ENCODE measurements at regions not wholly inside any gene's neighbourhood (a gene's known extent, or its start where the extent isn't known, plus 50 kb on each side); places are given as distances from the start of the nearest gene placed in this dataset.
A peak's percentile ranks its signal among the peaks of the same experiment; 100 is the strongest.

- H3K27ac ChIP-seq (ENCODE audit: low read depth, low read length), result no peak overlapping the region
- no peaks in the 10 kb centered on the region for H3K27me3 ChIP-seq (ENCODE audit: control insufficient read depth in 3 of 3, insufficient read depth in 3 of 3, low read length in 3 of 3)
- no peak overlapping the region for H3K9ac ChIP-seq (ENCODE audit: low read depth in 1 of 3, low read length in 3 of 3)
- no peaks in the 10 kb centered on the region for H3K36me3 ChIP-seq (ENCODE audit: control insufficient read depth in 3 of 3, insufficient read depth in 3 of 3, low read length in 3 of 3)
- H3K4me3 ChIP-seq (ENCODE audit: low read length in 3 of 3), result no peak overlapping the region
- no peaks in the 10 kb centered on the region for H3K9me3 ChIP-seq (ENCODE audit: control insufficient read depth in 3 of 3, low read length in 3 of 3)
- no peaks in the 10 kb centered on the region for H3K4me1 ChIP-seq (ENCODE audit: control insufficient read depth in 3 of 3, insufficient read depth in 3 of 3, low read length in 3 of 3)
Observed at GRCh38 chr3:103653996-103654395, 1219.2 kb downstream of the ZPLD1 start.

GRCh38 chr3:103657756-103658155 lies 1222.9 kb downstream of the ZPLD1 start:
- Histone ChIP-seq H3K36me3 (ENCODE audit: control insufficient read depth in 3 of 3, insufficient read depth in 3 of 3, low read length in 3 of 3) (no peaks in the 10 kb centered on the region), H3K27me3 (ENCODE audit: control insufficient read depth in 3 of 3, insufficient read depth in 3 of 3, low read length in 3 of 3) (no peaks in the 10 kb centered on the region), H3K9me3 (ENCODE audit: control insufficient read depth in 3 of 3, low read length in 3 of 3) (no peaks in the 10 kb centered on the region), H3K9ac (ENCODE audit: low read depth in 1 of 3, low read length in 3 of 3) (peak overlapping the region in 1 of 3 donors; percentile 16), H3K4me3 (ENCODE audit: low read length in 3 of 3) (no peak overlapping the region), H3K27ac (ENCODE audit: low read depth, low read length) (no peak overlapping the region), H3K4me1 (ENCODE audit: control insufficient read depth in 3 of 3, insufficient read depth in 3 of 3, low read length in 3 of 3) (no peaks in the 10 kb centered on the region)

DNA sequence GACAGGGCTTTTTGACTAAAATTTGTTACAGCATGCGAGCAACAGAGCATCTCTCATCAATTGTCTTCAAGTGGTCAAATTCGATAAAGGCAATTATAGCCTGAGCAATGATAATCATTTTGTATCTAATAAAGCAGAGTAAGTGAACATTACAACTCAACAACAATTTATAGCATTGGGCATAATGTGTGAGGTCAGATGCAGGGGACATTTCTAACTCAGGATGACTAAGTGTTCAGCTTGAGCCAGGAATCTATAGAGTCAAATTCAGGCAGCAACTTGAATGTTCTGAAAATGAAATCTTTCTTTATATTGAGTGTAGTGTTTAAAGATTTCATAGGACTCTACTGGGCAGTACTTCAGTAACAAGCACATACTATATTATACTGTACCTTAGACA lies 1226.0 kb downstream of the ZPLD1 start:
- Histone ChIP-seq H3K9me3 (ENCODE audit: control insufficient read depth in 3 of 3, low read length in 3 of 3) (no peaks in the 10 kb centered on the region), H3K9ac (ENCODE audit: low read depth in 1 of 3, low read length in 3 of 3) (no peak overlapping the region), H3K27me3 (ENCODE audit: control insufficient read depth in 3 of 3, insufficient read depth in 3 of 3, low read length in 3 of 3) (no peaks in the 10 kb centered on the region), H3K36me3 (ENCODE audit: control insufficient read depth in 3 of 3, insufficient read depth in 3 of 3, low read length in 3 of 3) (no peaks in the 10 kb centered on the region), H3K4me1 (ENCODE audit: control insufficient read depth in 3 of 3, insufficient read depth in 3 of 3, low read length in 3 of 3) (no peaks in the 10 kb centered on the region), H3K4me3 (ENCODE audit: low read length in 3 of 3) (no peak overlapping the region), H3K27ac (ENCODE audit: low read depth, low read length) (no peak overlapping the region)

DNA sequence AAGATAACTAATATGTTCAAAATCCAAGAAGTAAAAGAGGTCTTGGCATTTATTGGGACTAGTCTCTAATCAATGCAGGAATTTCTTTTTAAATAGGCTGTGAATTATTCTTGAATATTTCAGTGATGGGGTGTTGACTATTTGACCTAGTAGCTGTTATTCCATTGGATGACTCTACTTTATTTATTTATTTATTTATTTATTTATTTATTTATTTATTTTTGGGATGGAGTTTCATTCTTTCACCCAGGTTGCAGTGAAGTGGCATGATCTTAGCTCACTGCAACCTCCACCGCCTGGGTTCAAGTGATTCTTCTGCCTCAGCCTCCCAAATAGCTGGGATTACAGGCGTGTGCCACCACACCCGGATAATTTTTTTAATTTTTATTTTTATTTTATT lies 1227.8 kb downstream of the ZPLD1 start:
- Histone ChIP-seq H3K4me1 (ENCODE audit: control insufficient read depth in 3 of 3, insufficient read depth in 3 of 3, low read length in 3 of 3) (no peaks in the 10 kb centered on the region), H3K9me3 (ENCODE audit: control insufficient read depth in 3 of 3, low read length in 3 of 3) (no peaks in the 10 kb centered on the region), H3K36me3 (ENCODE audit: control insufficient read depth in 3 of 3, insufficient read depth in 3 of 3, low read length in 3 of 3) (no peaks in the 10 kb centered on the region), H3K9ac (ENCODE audit: low read depth in 1 of 3, low read length in 3 of 3) (no peak overlapping the region), H3K27ac (ENCODE audit: low read depth, low read length) (no peak overlapping the region), H3K27me3 (ENCODE audit: control insufficient read depth in 3 of 3, insufficient read depth in 3 of 3, low read length in 3 of 3) (no peaks in the 10 kb centered on the region), H3K4me3 (ENCODE audit: low read length in 3 of 3) (no peak overlapping the region)

GRCh38 chr3:103672346-103672745 lies 1237.5 kb downstream of the ZPLD1 start:
- Histone ChIP-seq H3K9me3 (ENCODE audit: control insufficient read depth in 3 of 3, low read length in 3 of 3) (no peaks in the 10 kb centered on the region), H3K27ac (ENCODE audit: low read depth, low read length) (no peak overlapping the region), H3K4me3 (ENCODE audit: low read length in 3 of 3) (no peak overlapping the region), H3K9ac (ENCODE audit: low read depth in 1 of 3, low read length in 3 of 3) (no peak overlapping the region), H3K27me3 (ENCODE audit: control insufficient read depth in 3 of 3, insufficient read depth in 3 of 3, low read length in 3 of 3) (no peaks in the 10 kb centered on the region), H3K36me3 (ENCODE audit: control insufficient read depth in 3 of 3, insufficient read depth in 3 of 3, low read length in 3 of 3) (no peaks in the 10 kb centered on the region), H3K4me1 (ENCODE audit: control insufficient read depth in 3 of 3, insufficient read depth in 3 of 3, low read length in 3 of 3) (no peaks in the 10 kb centered on the region)

- Histone ChIP-seq H3K36me3 (ENCODE audit: control insufficient read depth in 3 of 3, insufficient read depth in 3 of 3, low read length in 3 of 3) (no peaks in the 10 kb centered on the region), H3K9ac (ENCODE audit: low read depth in 1 of 3, low read length in 3 of 3) (no peak overlapping the region), H3K27ac (ENCODE audit: low read depth, low read length) (no peak overlapping the region), H3K4me3 (ENCODE audit: low read length in 3 of 3) (no peak overlapping the region), H3K4me1 (ENCODE audit: control insufficient read depth in 3 of 3, insufficient read depth in 3 of 3, low read length in 3 of 3) (no peaks in the 10 kb centered on the region), H3K9me3 (ENCODE audit: control insufficient read depth in 3 of 3, low read length in 3 of 3) (no peaks in the 10 kb centered on the region), H3K27me3 (ENCODE audit: control insufficient read depth in 3 of 3, insufficient read depth in 3 of 3, low read length in 3 of 3) (no peaks in the 10 kb centered on the region)
Observed at GRCh38 chr3:103684904-103685303, 1250.1 kb downstream of the ZPLD1 start.

- no peaks in the 10 kb centered on the region for H3K36me3 ChIP-seq (ENCODE audit: control insufficient read depth in 3 of 3, insufficient read depth in 3 of 3, low read length in 3 of 3)
- H3K27ac ChIP-seq (ENCODE audit: low read depth, low read length), result no peak overlapping the region
- H3K9me3 ChIP-seq (ENCODE audit: control insufficient read depth in 3 of 3, low read length in 3 of 3), result no peaks in the 10 kb centered on the region
- H3K4me3 ChIP-seq (ENCODE audit: low read length in 3 of 3), result no peak overlapping the region
- H3K9ac ChIP-seq (ENCODE audit: low read depth in 1 of 3, low read length in 3 of 3), result no peak overlapping the region
- H3K27me3 ChIP-seq (ENCODE audit: control insufficient read depth in 3 of 3, insufficient read depth in 3 of 3, low read length in 3 of 3), result no peaks in the 10 kb centered on the region
- H3K4me1 ChIP-seq (ENCODE audit: control insufficient read depth in 3 of 3, insufficient read depth in 3 of 3, low read length in 3 of 3), result no peaks in the 10 kb centered on the region
Observed at GRCh38 chr3:103685939-103686338, 1251.1 kb downstream of the ZPLD1 start.

DNA sequence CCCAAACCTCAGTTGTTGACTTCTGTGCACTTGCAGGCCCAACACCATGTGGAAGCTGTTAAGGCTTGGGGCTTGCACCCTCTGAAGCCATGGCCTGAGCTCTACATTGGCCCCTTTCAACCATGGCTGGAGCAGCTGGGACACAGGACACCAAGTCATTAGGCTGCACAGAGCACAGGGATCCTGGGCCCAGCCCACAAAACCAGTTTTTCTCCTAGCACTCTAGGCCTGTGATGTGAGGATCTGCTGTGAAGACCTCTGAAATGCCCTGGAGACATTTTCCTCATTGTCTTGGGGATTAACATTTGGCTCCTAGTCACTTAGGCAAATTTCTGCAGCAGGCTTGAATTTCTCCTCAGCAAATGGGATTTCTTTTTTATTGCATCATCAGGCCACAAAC lies 1255.7 kb downstream of the ZPLD1 start:
- Histone ChIP-seq H3K9me3 (ENCODE audit: control insufficient read depth in 3 of 3, low read length in 3 of 3) (no peaks in the 10 kb centered on the region), H3K4me3 (ENCODE audit: low read length in 3 of 3) (no peak overlapping the region), H3K9ac (ENCODE audit: low read depth in 1 of 3, low read length in 3 of 3) (no peak overlapping the region), H3K27me3 (ENCODE audit: control insufficient read depth in 3 of 3, insufficient read depth in 3 of 3, low read length in 3 of 3) (no peaks in the 10 kb centered on the region), H3K4me1 (ENCODE audit: control insufficient read depth in 3 of 3, insufficient read depth in 3 of 3, low read length in 3 of 3) (no peaks in the 10 kb centered on the region), H3K36me3 (ENCODE audit: control insufficient read depth in 3 of 3, insufficient read depth in 3 of 3, low read length in 3 of 3) (no peaks in the 10 kb centered on the region), H3K27ac (ENCODE audit: low read depth, low read length) (no peak overlapping the region)

GRCh38 chr3:103693831-103694230 lies 1259.0 kb downstream of the ZPLD1 start:
- Histone ChIP-seq H3K9me3 (ENCODE audit: control insufficient read depth in 3 of 3, low read length in 3 of 3) (no peaks in the 10 kb centered on the region), H3K4me1 (ENCODE audit: control insufficient read depth in 3 of 3, insufficient read depth in 3 of 3, low read length in 3 of 3) (no peaks in the 10 kb centered on the region), H3K27me3 (ENCODE audit: control insufficient read depth in 3 of 3, insufficient read depth in 3 of 3, low read length in 3 of 3) (no peaks in the 10 kb centered on the region), H3K36me3 (ENCODE audit: control insufficient read depth in 3 of 3, insufficient read depth in 3 of 3, low read length in 3 of 3) (no peaks in the 10 kb centered on the region), H3K9ac (ENCODE audit: low read depth in 1 of 3, low read length in 3 of 3) (no peak overlapping the region), H3K27ac (ENCODE audit: low read depth, low read length) (no peak overlapping the region), H3K4me3 (ENCODE audit: low read length in 3 of 3) (no peak overlapping the region)

DNA sequence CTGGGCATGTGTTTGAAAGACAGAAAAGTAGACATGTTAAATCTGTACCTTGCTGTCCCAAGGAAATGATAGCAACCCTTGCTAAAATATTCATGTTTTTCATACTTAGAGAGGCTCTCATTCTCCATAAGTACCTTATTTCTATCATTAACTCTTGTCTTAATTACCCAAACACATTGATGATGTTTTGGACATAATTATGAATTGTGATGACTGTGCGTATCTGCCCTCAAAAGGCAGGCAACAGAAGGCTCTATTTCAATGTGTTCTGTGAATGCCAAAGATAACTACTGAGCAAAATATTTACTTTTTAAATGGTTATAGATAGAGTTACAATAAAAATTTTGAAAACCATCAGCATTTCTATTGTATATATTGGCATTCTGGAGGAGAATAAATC lies 1263.8 kb downstream of the ZPLD1 start:
- Histone ChIP-seq H3K4me3 (ENCODE audit: low read length in 3 of 3) (no peak overlapping the region), H3K9ac (ENCODE audit: low read depth in 1 of 3, low read length in 3 of 3) (no peak overlapping the region), H3K27ac (ENCODE audit: low read depth, low read length) (no peak overlapping the region), H3K27me3 (ENCODE audit: control insufficient read depth in 3 of 3, insufficient read depth in 3 of 3, low read length in 3 of 3) (no peaks in the 10 kb centered on the region), H3K4me1 (ENCODE audit: control insufficient read depth in 3 of 3, insufficient read depth in 3 of 3, low read length in 3 of 3) (no peaks in the 10 kb centered on the region), H3K36me3 (ENCODE audit: control insufficient read depth in 3 of 3, insufficient read depth in 3 of 3, low read length in 3 of 3) (no peaks in the 10 kb centered on the region), H3K9me3 (ENCODE audit: control insufficient read depth in 3 of 3, low read length in 3 of 3) (no peaks in the 10 kb centered on the region)

DNA sequence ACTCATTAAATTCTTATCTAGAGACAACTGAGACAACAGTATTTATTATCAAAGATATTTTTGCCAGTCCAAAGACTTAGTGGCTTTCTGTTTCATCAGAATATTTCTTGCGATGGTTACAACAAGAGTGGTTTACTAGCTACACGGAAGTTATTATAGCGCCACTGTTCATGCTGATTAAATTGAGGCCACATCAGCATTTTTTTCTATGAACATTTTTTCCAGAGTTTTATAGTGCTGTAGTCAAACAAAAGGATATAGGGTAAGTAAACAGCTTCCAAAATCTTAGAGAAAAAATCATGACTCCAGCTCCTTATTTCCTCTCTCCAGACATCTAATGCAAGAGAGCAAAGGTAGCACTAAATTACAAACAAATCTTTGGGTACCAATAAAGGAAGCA lies 1264.4 kb downstream of the ZPLD1 start:
- Histone ChIP-seq H3K9ac (ENCODE audit: low read depth in 1 of 3, low read length in 3 of 3) (no peak overlapping the region), H3K4me1 (ENCODE audit: control insufficient read depth in 3 of 3, insufficient read depth in 3 of 3, low read length in 3 of 3) (no peaks in the 10 kb centered on the region), H3K27ac (ENCODE audit: low read depth, low read length) (no peak overlapping the region)

More for the DNA sequence above, 1264.4 kb downstream of the ZPLD1 start:
- no peaks in the 10 kb centered on the region for H3K9me3 ChIP-seq (ENCODE audit: control insufficient read depth in 3 of 3, low read length in 3 of 3)
- no peak overlapping the region for H3K4me3 ChIP-seq (ENCODE audit: low read length in 3 of 3)
- no peaks in the 10 kb centered on the region for H3K27me3 ChIP-seq (ENCODE audit: control insufficient read depth in 3 of 3, insufficient read depth in 3 of 3, low read length in 3 of 3)
- no peaks in the 10 kb centered on the region for H3K36me3 ChIP-seq (ENCODE audit: control insufficient read depth in 3 of 3, insufficient read depth in 3 of 3, low read length in 3 of 3)

Measured in skeletal muscle tissue (tissue), 3 donors.